Lower lobe of right lung (tissue), 2 donors: ENCODE measurements at regions not wholly inside any gene's neighbourhood (a gene's known extent, or its start where the extent isn't known, plus 50 kb on each side); places are given as distances from the start of the nearest gene placed in this dataset.

Experiments used
- ATAC-seq, 2 donors: fragments of 200-7000 bp; cut with Tn5 transposase; one replicate each; pipeline ENCODE4 v1.9.1; 2020 to 2022; ENCODE audit warnings: mild to moderate bottlenecking in 2 of 2, moderate library complexity in 2 of 2
- DNase-seq: peaks from one replicate; pipeline ENCODE4 v3.0.0-alpha.2; 2020
- H3K27ac ChIP-seq: fragments of 200-600 bp; one replicate; pipeline ENCODE4 v1.8.0; 2022
- H3K27me3 ChIP-seq: fragments of 200-600 bp; one replicate; pipeline ENCODE4 v1.8.0; 2022; ENCODE audit warnings: low read depth
- H3K36me3 ChIP-seq: fragments of 200-600 bp; one replicate; pipeline ENCODE4 v1.8.0; 2022; ENCODE audit warnings: mild to moderate bottlenecking
- H3K4me1 ChIP-seq: fragments of 200-600 bp; one replicate; pipeline ENCODE4 v1.8.0; 2022
- H3K4me3 ChIP-seq: fragments of 200-600 bp; one replicate; pipeline ENCODE4 v1.8.0; 2022; ENCODE audit warnings: mild to moderate bottlenecking
- H3K9me3 ChIP-seq: fragments of 200-600 bp; one replicate; pipeline ENCODE4 v1.8.0; 2022
- CTCF ChIP-seq: fragments of 200-600 bp; IDR thresholded peaks from one replicate; pipeline ENCODE4 v1.8.0; 2022; ENCODE audit warnings: antibody characterized with exemption, mild to moderate bottlenecking
- intact Hi-C: fragments of 100-400 bp; cut with DNase I; formaldehyde crosslinking; loops from one replicate; pipeline ENCODE4 v1.11.0; 2022
- donor health status: DM: no; HTN: yes; CAD: no; lungs with severe emphysema.

DNA sequence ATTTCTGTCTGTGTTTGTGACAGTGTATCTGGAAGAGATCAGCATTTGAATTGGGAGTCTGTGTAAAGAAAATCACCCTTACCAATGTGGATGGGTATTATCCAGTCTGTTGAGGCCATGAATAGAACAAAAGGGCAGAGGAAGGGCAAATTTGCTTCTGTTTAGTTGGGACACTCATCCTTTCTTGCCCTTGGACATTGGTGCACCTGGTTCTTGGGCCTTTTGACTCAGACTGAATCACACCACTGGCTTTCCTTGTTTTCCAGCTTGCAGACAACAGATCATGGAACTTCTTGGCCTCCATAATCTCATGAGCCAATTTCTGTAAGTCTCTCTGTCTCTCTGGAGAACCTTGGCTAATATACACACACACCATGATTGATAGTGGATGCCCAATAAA lies 164.4 kb upstream of the SGO1 start:
- ATAC-seq (no peak), DNase-seq (no peak)
- Histone ChIP-seq H3K4me1 (no peaks in the 10 kb centered on the region), H3K4me3 (no peak overlapping the region), H3K27ac (no peak overlapping the region), H3K9me3 (no peaks in the 10 kb centered on the region), H3K27me3 (no peaks in the 10 kb centered on the region), H3K36me3 (no peaks in the 10 kb centered on the region)
- no peak for TF ChIP-seq CTCF
- intact Hi-C loops: no loop called here

- no peaks in the 10 kb centered on the region for H3K27me3 ChIP-seq
- H3K36me3 ChIP-seq: no peaks in the 10 kb centered on the region
- TF ChIP-seq CTCF: no peak
- intact Hi-C loops: no loop called here
- ATAC-seq: no peak
- DNase-seq: no peak
- no peak overlapping the region for H3K27ac ChIP-seq
- H3K9me3 ChIP-seq: no peaks in the 10 kb centered on the region
- H3K4me3 ChIP-seq: no peak overlapping the region
- no peaks in the 10 kb centered on the region for H3K4me1 ChIP-seq
Measured at GRCh38 chr3:20346916-20347315, 160.9 kb upstream of the SGO1 start.

GRCh38 chr3:20346369-20346768 lies 160.4 kb upstream of the SGO1 start:
- H3K27me3 ChIP-seq: no peaks in the 10 kb centered on the region
- H3K27ac ChIP-seq: no peak overlapping the region
- no peak for DNase-seq
- no peaks in the 10 kb centered on the region for H3K9me3 ChIP-seq
- ATAC-seq: no peak
- intact Hi-C loops: no loop called here
- H3K4me1 ChIP-seq: no peaks in the 10 kb centered on the region
- H3K4me3 ChIP-seq: no peak overlapping the region
- H3K36me3 ChIP-seq: no peaks in the 10 kb centered on the region
- no peak for TF ChIP-seq CTCF

DNA sequence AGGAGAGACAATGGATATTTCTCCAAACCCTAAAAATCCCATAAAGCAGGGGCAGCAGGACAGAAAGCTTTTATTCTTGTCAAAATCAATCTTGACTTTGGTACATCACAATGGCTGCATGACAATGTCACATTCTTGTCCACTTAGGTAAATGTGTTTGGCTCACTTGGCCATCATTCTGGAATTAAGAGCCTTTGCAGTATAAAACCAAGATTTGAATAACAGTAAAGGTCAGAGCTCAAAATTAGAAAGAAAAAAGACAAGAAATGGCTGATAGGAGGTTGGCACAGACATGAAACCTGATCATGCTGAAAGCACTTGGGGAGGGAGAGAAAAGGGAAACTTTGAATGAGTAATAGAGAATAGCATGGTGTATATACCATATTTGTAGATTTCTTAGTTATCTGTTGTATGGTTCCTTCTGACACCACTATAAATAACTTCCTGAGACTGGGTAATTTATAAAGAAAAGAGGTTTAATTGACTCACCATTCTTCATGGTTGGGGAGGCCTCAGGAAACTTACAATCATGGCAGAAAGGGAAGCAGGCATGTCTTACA lies 158.5 kb upstream of the SGO1 start:
- DNase-seq (no peak), ATAC-seq (no peak)
- Histone ChIP-seq H3K27me3 (no peaks in the 10 kb centered on the region), H3K27ac (no peak overlapping the region), H3K4me3 (no peak overlapping the region), H3K9me3 (no peaks in the 10 kb centered on the region), H3K36me3 (no peaks in the 10 kb centered on the region), H3K4me1 (no peaks in the 10 kb centered on the region)
- TF ChIP-seq CTCF: no peak
- intact Hi-C loops: no loop called here

GRCh38 chr3:20343790-20344189 lies 157.8 kb upstream of the SGO1 start:
- H3K27ac ChIP-seq: no peak overlapping the region
- DNase-seq (no peak), ATAC-seq (no peak)
- no peaks in the 10 kb centered on the region for H3K9me3 ChIP-seq
- no peak for TF ChIP-seq CTCF
- no peak overlapping the region for H3K4me3 ChIP-seq
- H3K4me1 ChIP-seq: no peaks in the 10 kb centered on the region
- intact Hi-C loops: no loop called here
- H3K27me3 ChIP-seq: no peaks in the 10 kb centered on the region
- no peaks in the 10 kb centered on the region for H3K36me3 ChIP-seq
